ENCODE measurements at regions not wholly inside any gene's neighbourhood (a gene's known extent, or its start where the extent isn't known, plus 50 kb on each side); places are given as distances from the start of the nearest gene placed in this dataset.

DNA sequence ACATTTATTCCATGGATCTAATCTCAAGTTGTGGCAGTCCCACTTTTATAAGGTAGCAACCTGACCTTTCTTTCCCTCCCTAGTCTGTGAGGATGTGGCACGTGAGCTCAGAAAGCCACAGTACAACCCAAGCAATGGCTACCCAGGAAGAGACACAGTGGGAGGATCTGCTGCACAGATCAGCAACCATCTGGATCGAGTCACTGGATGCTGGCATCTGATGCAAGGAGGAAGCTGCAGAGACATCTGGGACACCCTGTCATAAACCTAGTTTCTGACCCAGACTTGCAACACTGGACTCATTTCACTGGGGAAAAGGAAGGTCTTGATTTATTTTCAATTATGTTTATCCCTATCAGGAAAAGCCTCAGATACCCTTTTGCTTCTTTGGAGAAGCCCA, 327.1 kb downstream of the PAPSS1 start:
- DNase-seq (ENCODE audit: extremely low spot score), result no peak
- 21% methylated on average over 2 of the region's 2 CpGs for WGBS
- no peak overlapping the region for H3K27ac ChIP-seq (ENCODE audit: low read depth)
- no peaks in the 10 kb centered on the region for H3K36me3 ChIP-seq (ENCODE audit: insufficient read depth)
- no peak overlapping the region for H3K4me3 ChIP-seq (ENCODE audit: low read depth, low read length)
- H3K4me1 ChIP-seq (ENCODE audit: insufficient read depth), result no peaks in the 10 kb centered on the region

DNA sequence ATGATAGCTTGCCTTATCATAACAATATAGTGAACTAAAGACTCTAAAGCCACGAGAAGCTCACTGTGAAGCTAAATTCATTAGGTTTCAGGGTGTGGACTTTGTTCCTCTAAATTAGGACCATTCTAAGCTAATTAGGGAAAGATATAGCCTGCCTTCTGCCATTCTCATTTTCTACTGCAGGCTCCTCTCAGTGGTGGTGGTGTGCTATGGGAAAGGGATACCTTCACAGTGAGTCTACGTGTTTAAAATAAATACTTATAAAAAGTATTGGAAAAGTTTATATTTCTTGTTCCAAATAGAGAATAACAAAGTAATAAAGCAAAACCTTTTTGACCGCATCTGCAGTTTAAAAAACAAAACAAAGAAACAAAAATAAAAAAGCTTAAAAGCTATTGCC, 327.7 kb downstream of the PAPSS1 start:
- Histone ChIP-seq H3K4me3 (ENCODE audit: low read depth, low read length) (no peak overlapping the region), H3K27ac (ENCODE audit: low read depth) (no peak overlapping the region)
- WGBS, result 49% methylated on average over 3 of the region's 3 CpGs

DNA sequence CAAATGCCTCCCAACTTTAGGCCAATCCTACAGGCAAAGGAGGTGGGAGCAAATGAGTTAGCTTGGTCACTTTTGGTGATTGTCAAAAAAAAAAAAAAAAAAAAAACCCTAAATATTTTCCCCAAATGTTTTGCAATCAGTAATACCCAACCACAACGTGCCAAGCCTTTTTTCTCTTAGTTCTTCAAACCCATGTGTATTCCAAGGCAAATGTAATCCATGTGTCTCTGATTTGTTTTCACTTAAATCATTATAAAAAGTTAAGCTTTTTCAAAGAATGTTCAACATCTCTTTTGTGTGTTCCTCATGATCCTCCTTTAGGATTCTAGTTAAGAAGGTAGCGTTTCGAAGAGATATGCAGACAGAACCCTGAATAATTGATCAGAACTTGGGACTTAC, 328.4 kb downstream of the PAPSS1 start:
- H3K27ac ChIP-seq (ENCODE audit: low read depth), result no peak overlapping the region
- H3K4me1 ChIP-seq (ENCODE audit: insufficient read depth), result no peaks in the 10 kb centered on the region
- no peak overlapping the region for H3K4me3 ChIP-seq (ENCODE audit: low read depth, low read length)
- DNase-seq (ENCODE audit: extremely low spot score), result no peak
- no peaks in the 10 kb centered on the region for H3K36me3 ChIP-seq (ENCODE audit: insufficient read depth)
- 78% methylated on average over 3 of the region's 3 CpGs for WGBS

More for the DNA sequence above, 327.7 kb downstream of the PAPSS1 start:
- no peaks in the 10 kb centered on the region for H3K36me3 ChIP-seq (ENCODE audit: insufficient read depth)
- no peak for DNase-seq (ENCODE audit: extremely low spot score)
- H3K4me1 ChIP-seq (ENCODE audit: insufficient read depth), result no peaks in the 10 kb centered on the region

GRCh38 chr4:107391009-107391629, 328.9 kb downstream of the PAPSS1 start:
- WGBS, result 93% methylated on average over 2 of the region's 2 CpGs
- DNase-seq (ENCODE audit: extremely low spot score), result no peak
- no peak overlapping the region for H3K4me3 ChIP-seq (ENCODE audit: low read depth, low read length)
- H3K27ac ChIP-seq (ENCODE audit: low read depth), result no peak overlapping the region
- no peaks in the 10 kb centered on the region for H3K36me3 ChIP-seq (ENCODE audit: insufficient read depth)
- no peaks in the 10 kb centered on the region for H3K4me1 ChIP-seq (ENCODE audit: insufficient read depth)

GRCh38 chr4:107389965-107390364, 330.1 kb downstream of the PAPSS1 start:
- no peak overlapping the region for H3K27ac ChIP-seq (ENCODE audit: low read depth)
- H3K36me3 ChIP-seq (ENCODE audit: insufficient read depth), result no peaks in the 10 kb centered on the region
- DNase-seq (ENCODE audit: extremely low spot score), result no peak
- H3K4me3 ChIP-seq (ENCODE audit: low read depth, low read length), result no peak overlapping the region
- H3K4me1 ChIP-seq (ENCODE audit: insufficient read depth), result no peaks in the 10 kb centered on the region

DNA sequence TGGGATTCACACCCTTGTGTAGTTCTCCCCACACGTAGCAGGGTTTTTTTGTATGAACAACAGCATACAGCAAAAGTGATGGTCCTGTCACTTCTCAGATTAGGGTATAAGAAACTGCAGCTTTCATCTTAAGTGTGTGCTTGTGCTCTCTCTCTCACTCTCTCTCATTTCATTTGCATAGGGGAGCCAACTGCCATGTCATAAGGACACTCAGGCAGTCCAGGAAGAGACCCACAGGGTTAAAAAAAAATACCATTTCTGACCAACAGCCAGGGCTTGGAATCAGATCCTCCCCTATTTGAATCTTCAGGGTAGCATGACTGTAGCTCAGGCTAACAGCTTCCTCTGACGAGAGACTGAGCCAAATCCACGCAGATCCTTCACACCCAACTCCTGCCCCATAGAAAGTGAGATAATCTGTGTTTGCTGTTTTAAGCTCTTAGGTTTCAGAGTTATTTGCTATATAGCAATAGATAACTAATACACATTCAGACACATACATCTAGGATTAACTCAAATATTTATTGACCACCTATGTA, 331.2 kb downstream of the PAPSS1 start:
- Histone ChIP-seq H3K4me1 (ENCODE audit: insufficient read depth) (no peaks in the 10 kb centered on the region), H3K27ac (ENCODE audit: low read depth) (no peak overlapping the region), H3K4me3 (ENCODE audit: low read depth, low read length) (no peak overlapping the region), H3K36me3 (ENCODE audit: insufficient read depth) (no peaks in the 10 kb centered on the region)
- WGBS, result 85% methylated on average over 3 of the region's 3 CpGs
- DNase-seq (ENCODE audit: extremely low spot score), result no peak

GRCh38 chr4:107380836-107381438, 339.1 kb downstream of the PAPSS1 start:
- no peak for DNase-seq (ENCODE audit: extremely low spot score)
- Histone ChIP-seq H3K36me3 (ENCODE audit: insufficient read depth) (no peaks in the 10 kb centered on the region), H3K4me3 (ENCODE audit: low read depth, low read length) (no peak overlapping the region), H3K27ac (ENCODE audit: low read depth) (no peak overlapping the region), H3K4me1 (ENCODE audit: insufficient read depth) (no peaks in the 10 kb centered on the region)
- WGBS, result 90% methylated on average over 20 of the region's 20 CpGs

GRCh38 chr4:107380190-107380589, 339.8 kb downstream of the PAPSS1 start:
- WGBS, result 94% methylated on average over 4 of the region's 4 CpGs
- no peaks in the 10 kb centered on the region for H3K36me3 ChIP-seq (ENCODE audit: insufficient read depth)
- DNase-seq (ENCODE audit: extremely low spot score), result no peak
- no peaks in the 10 kb centered on the region for H3K4me1 ChIP-seq (ENCODE audit: insufficient read depth)
- no peak overlapping the region for H3K27ac ChIP-seq (ENCODE audit: low read depth)
- no peak overlapping the region for H3K4me3 ChIP-seq (ENCODE audit: low read depth, low read length)

DNA sequence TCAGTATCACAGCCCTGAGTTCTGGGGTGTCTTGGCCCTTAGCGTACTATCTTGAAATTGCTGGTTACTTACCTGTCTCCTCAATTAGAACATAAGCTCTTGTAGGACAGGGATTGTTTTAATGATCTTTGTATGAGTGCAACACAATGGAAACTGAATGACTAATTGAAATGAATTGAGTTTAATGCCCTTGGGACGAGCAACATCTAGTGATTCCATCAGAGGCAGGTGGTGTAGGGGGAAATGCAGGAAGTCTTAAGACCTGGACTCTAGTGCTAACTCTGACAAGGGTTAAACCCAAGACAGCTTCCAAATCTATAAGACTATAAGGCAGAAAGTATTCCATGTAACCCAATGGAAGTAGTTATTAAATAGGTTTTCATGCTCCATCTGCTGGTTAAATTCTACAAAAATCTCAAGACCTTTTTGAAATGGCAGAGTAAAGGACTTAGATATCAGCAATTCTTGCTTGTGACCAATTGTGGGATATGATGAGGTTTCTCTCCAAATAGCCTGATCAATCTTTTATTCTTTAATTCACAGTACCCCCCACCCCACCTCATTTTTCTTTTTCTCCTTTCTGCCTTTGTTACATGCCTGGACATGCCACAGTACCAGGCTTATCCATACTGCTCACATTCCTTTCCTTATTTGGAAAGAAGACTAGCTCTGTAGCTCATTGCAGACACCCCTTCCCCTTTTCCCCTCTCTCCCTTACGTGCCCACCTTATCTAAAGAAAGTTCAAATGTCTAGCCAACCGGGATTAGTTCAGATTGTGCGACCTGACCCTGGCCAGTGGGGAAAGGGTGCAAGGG, 340.8 kb downstream of the PAPSS1 start:
- Histone ChIP-seq H3K27ac (ENCODE audit: low read depth) (no peak overlapping the region), H3K36me3 (ENCODE audit: insufficient read depth) (no peaks in the 10 kb centered on the region), H3K4me1 (ENCODE audit: insufficient read depth) (no peaks in the 10 kb centered on the region), H3K4me3 (ENCODE audit: low read depth, low read length) (no peak overlapping the region)
- WGBS, result 69% methylated on average over 5 of the region's 5 CpGs
- DNase-seq (ENCODE audit: extremely low spot score), result no peak

DNA sequence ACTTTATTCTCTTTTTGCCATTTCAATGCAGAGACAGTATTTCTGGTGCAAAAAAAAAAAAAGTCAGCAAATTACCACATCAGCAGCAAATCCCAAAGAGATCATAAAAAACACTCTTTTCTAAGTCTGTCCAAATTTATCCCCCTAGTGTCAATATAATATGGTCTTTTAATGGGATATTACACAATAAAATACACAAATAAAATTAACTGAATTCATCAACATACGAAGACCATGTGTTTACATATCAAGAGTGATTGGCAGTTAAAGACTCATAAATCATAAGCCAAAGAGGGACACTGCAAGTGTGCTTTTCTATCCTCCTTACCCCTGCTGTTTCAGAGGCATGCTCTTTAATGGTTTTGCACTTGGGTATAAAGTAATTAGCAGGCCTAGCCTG, 340.2 kb upstream of the DKK2 start:
- Histone ChIP-seq H3K4me1 (ENCODE audit: insufficient read depth) (no peaks in the 10 kb centered on the region), H3K4me3 (ENCODE audit: low read depth, low read length) (no peak overlapping the region), H3K27ac (ENCODE audit: low read depth) (no peak overlapping the region), H3K36me3 (ENCODE audit: insufficient read depth) (no peaks in the 10 kb centered on the region)
- DNase-seq (ENCODE audit: extremely low spot score), result no peak
- 45% methylated on average over 1 of the region's 1 CpG for WGBS

GRCh38 chr4:107366900-107367299, 330.8 kb upstream of the DKK2 start:
- Histone ChIP-seq H3K4me1 (ENCODE audit: insufficient read depth) (no peaks in the 10 kb centered on the region), H3K4me3 (ENCODE audit: low read depth, low read length) (no peak overlapping the region), H3K36me3 (ENCODE audit: insufficient read depth) (no peaks in the 10 kb centered on the region), H3K27ac (ENCODE audit: low read depth) (no peak overlapping the region)
- no peak for DNase-seq (ENCODE audit: extremely low spot score)

DNA sequence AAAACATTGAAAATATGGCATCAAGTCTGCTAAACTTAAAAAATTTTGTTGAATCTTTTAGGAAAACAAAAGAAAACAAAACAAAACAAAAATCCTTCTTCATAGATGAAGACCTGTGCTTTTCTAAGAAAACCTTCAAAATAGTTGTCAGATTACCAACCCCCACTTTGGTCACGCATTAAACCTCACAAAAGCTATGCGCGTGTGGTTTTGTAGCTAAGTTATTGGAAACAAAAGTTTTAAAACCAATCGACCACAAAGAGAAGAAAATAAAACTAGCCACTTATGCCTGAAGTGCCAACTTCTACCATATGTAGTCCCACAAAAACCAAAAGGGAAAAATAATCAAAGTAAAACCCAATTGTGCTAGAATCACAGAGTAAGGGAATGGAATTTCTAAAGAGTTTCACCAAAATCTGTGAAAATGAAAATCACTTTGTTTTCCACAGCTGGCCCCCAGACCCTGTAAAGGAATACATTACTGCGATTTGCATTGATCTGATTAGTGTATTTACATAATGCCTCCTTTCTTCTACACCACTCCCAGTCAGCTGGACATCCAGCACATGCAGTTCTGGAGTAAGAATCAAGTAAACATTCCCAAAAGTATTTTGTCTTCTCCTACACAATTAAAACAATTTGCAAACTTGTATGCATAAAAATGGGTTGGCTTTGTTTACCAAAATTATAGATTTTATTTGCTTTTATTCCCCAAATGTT, 330.1 kb upstream of the DKK2 start:
- no peak for DNase-seq (ENCODE audit: extremely low spot score)
- Histone ChIP-seq H3K27ac (ENCODE audit: low read depth) (no peak overlapping the region), H3K36me3 (ENCODE audit: insufficient read depth) (no peaks in the 10 kb centered on the region), H3K4me1 (ENCODE audit: insufficient read depth) (no peaks in the 10 kb centered on the region), H3K4me3 (ENCODE audit: low read depth, low read length) (no peak overlapping the region)
- 69% methylated on average over 5 of the region's 5 CpGs for WGBS

DNA sequence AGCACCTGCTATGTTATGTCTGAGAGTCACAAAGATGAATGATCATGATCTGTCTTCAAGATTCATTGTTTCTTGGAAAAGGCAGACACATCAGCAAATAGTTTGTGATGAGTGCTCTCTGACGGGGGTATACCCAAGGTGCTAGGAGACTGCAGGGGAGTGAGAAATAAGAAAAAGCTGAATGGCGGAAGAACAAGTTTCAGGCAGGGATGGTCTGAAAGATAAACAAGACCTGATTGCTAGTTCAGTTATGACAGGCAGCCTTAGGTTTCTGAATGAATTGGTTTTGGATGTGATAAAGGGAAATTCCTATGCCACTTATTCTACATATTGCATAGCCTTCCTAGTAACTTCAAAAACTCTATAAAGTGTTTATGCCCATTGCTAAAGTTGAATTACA, 327.0 kb upstream of the DKK2 start:
- no peaks in the 10 kb centered on the region for H3K36me3 ChIP-seq (ENCODE audit: insufficient read depth)
- H3K27ac ChIP-seq (ENCODE audit: low read depth), result no peak overlapping the region
- WGBS, result 82% methylated on average over 2 of the region's 2 CpGs
- no peak for DNase-seq (ENCODE audit: extremely low spot score)
- no peak overlapping the region for H3K4me3 ChIP-seq (ENCODE audit: low read depth, low read length)
- H3K4me1 ChIP-seq (ENCODE audit: insufficient read depth), result no peaks in the 10 kb centered on the region

Data from urinary bladder (tissue), 3 donors.